ENCODE measurements at regions not wholly inside any gene's neighbourhood (a gene's known extent, or its start where the extent isn't known, plus 50 kb on each side); places are given as distances from the start of the nearest gene placed in this dataset.

- peak in 1 of 2 donors; percentile 69 for DNase-seq (ENCODE audit: extremely low spot score in 2 of 2)
- H3K36me3 ChIP-seq, result no peaks in the 10 kb centered on the region
Measured at GRCh38 chr9:120330031-120330430, 249.9 kb downstream of the CDK5RAP2 start.

GRCh38 chr9:120327322-120327721 is 252.6 kb downstream of the CDK5RAP2 start:
- no peaks in the 10 kb centered on the region for H3K36me3 ChIP-seq
- no peak for TF ChIP-seq POLR2A (IDR thresholded peaks at IDR 0.05)
- no peak for TF ChIP-seq CTCF (IDR thresholded peaks at IDR 0.05)
- no peak for TF ChIP-seq POLR2AphosphoS5 (IDR thresholded peaks at IDR 0.05; ENCODE audit: insufficient read depth in 1 of 2, low read depth in 1 of 2)
- no peak overlapping the region for H3K4me3 ChIP-seq
- intact Hi-C loops (cut with DNase I), result no loop called here
- no peaks in the 10 kb centered on the region for H3K9me3 ChIP-seq
- no peaks in the 10 kb centered on the region for H3K27me3 ChIP-seq
- no peak overlapping the region for H3K27ac ChIP-seq
- DNase-seq (ENCODE audit: extremely low spot score in 2 of 2), result no peak
- H3K4me1 ChIP-seq, result no peaks in the 10 kb centered on the region

More at GRCh38 chr9:120330031-120330430, 249.9 kb downstream of the CDK5RAP2 start:
- TF ChIP-seq CTCF (IDR thresholded peaks at IDR 0.05) (no peak), POLR2A (IDR thresholded peaks at IDR 0.05) (no peak), POLR2AphosphoS5 (IDR thresholded peaks at IDR 0.05; ENCODE audit: insufficient read depth in 1 of 2, low read depth in 1 of 2) (no peak)
- Histone ChIP-seq H3K9me3 (no peaks in the 10 kb centered on the region), H3K4me1 (no peaks in the 10 kb centered on the region), H3K4me3 (no peak overlapping the region), H3K27me3 (no peaks in the 10 kb centered on the region), H3K27ac (no peak overlapping the region)
- intact Hi-C loops (cut with DNase I), result no loop called here

GRCh38 chr9:120326049-120326693 is 253.8 kb downstream of the CDK5RAP2 start:
- H3K4me3 ChIP-seq, result no peak overlapping the region
- no peaks in the 10 kb centered on the region for H3K27me3 ChIP-seq
- no peak for TF ChIP-seq POLR2A (IDR thresholded peaks at IDR 0.05)
- TF ChIP-seq POLR2AphosphoS5 (IDR thresholded peaks at IDR 0.05; ENCODE audit: insufficient read depth in 1 of 2, low read depth in 1 of 2), result no peak
- TF ChIP-seq CTCF (IDR thresholded peaks at IDR 0.05), result no peak
- no peaks in the 10 kb centered on the region for H3K36me3 ChIP-seq
- H3K4me1 ChIP-seq, result no peaks in the 10 kb centered on the region
- intact Hi-C loops (cut with DNase I), result no loop called here
- no peaks in the 10 kb centered on the region for H3K9me3 ChIP-seq
- DNase-seq (ENCODE audit: extremely low spot score in 2 of 2), result peak in 1 of 2 donors; percentile 49
- no peak overlapping the region for H3K27ac ChIP-seq

- Histone ChIP-seq H3K27me3 (no peaks in the 10 kb centered on the region), H3K4me1 (no peaks in the 10 kb centered on the region), H3K9me3 (no peaks in the 10 kb centered on the region), H3K27ac (no peak overlapping the region), H3K4me3 (no peak overlapping the region), H3K36me3 (no peaks in the 10 kb centered on the region)
- DNase-seq (ENCODE audit: extremely low spot score in 2 of 2), result peak in 1 of 2 donors; percentile 54
- intact Hi-C loops (cut with DNase I), result no loop called here
- TF ChIP-seq POLR2AphosphoS5 (IDR thresholded peaks at IDR 0.05; ENCODE audit: insufficient read depth in 1 of 2, low read depth in 1 of 2) (no peak), POLR2A (IDR thresholded peaks at IDR 0.05) (no peak), CTCF (IDR thresholded peaks at IDR 0.05) (no peak)
Measured at GRCh38 chr9:120324996-120325642, 254.8 kb downstream of the CDK5RAP2 start.

- no peak for TF ChIP-seq POLR2A (IDR thresholded peaks at IDR 0.05)
- TF ChIP-seq CTCF (IDR thresholded peaks at IDR 0.05), result no peak
- TF ChIP-seq POLR2AphosphoS5 (IDR thresholded peaks at IDR 0.05; ENCODE audit: insufficient read depth in 1 of 2, low read depth in 1 of 2), result no peak
- Histone ChIP-seq H3K9me3 (no peaks in the 10 kb centered on the region), H3K4me1 (no peaks in the 10 kb centered on the region), H3K27me3 (no peaks in the 10 kb centered on the region), H3K27ac (no peak overlapping the region), H3K36me3 (no peaks in the 10 kb centered on the region), H3K4me3 (no peak overlapping the region)
- DNase-seq (ENCODE audit: extremely low spot score in 2 of 2), result peak in 1 of 2 donors; percentile 62
- intact Hi-C loops (cut with DNase I), result no loop called here
Measured at GRCh38 chr9:120324461-120324860, 255.5 kb downstream of the CDK5RAP2 start.
